BLaER1 treated with 17β-estradiol and CSF1 and Interleukin-3, amounts not matched to agents 10 nM and 100 nM (cell line): ENCODE measurements at regions not wholly inside any gene's neighbourhood (a gene's known extent, or its start where the extent isn't known, plus 50 kb on each side); places are given as distances from the start of the nearest gene placed in this dataset.
A peak's percentile ranks its signal among the peaks of the same experiment; 100 is the strongest.

Source experiments
- H3K27ac ChIP-seq, 11 experiments: shearing (Covaris generic); formaldehyde crosslinking; 2 replicates each; pipeline ENCODE4 v1.8.1; 2022
- H3K27me3 ChIP-seq, 11 experiments: shearing (Covaris generic); formaldehyde crosslinking; 2 replicates each; pipeline ENCODE4 v1.8.1; 2022
- H3K36me3 ChIP-seq, 11 experiments: shearing (Covaris generic); formaldehyde crosslinking; 2 replicates each; pipeline ENCODE4 v1.8.1; 2022
- H3K4me1 ChIP-seq, 10 experiments: shearing (Covaris generic); formaldehyde crosslinking; 2 replicates each; pipeline ENCODE4 v1.8.1; 2022
- H3K4me2 ChIP-seq, 11 experiments: shearing (Covaris generic); formaldehyde crosslinking; 2 replicates each; pipeline ENCODE4 v1.8.1; 2022
- H3K4me3 ChIP-seq, 10 experiments: shearing (Covaris generic); formaldehyde crosslinking; 2 replicates each; pipeline ENCODE4 v1.8.1; 2022
- H3K9ac ChIP-seq, 11 experiments: shearing (Covaris generic); formaldehyde crosslinking; 2 replicates each; pipeline ENCODE4 v1.8.1; 2022
- H3K9me3 ChIP-seq, 11 experiments: shearing (Covaris generic); formaldehyde crosslinking; replicated peaks in 1 of 11; 2 replicates each; pipeline ENCODE4 v1.8.1; 2022
- H4K20me1 ChIP-seq, 11 experiments: shearing (Covaris generic); formaldehyde crosslinking; 2 replicates each; pipeline ENCODE4 v1.8.1; 2022
- Cebpa-rat ChIP-seq, 11 experiments: shearing (Covaris generic); IDR thresholded peaks; 2 replicates each; pipeline ENCODE4 v1.8.1; 2022

- H3K4me3 ChIP-seq: peak overlapping the region in 2 of 10 experiments; percentile 11 to 16; a peak in 3 of 20 replicates
- H3K4me1 ChIP-seq: peaks cover 16 to 43% (median 36%) of the 10 kb centered on the region in 10 experiments; a peak in 19 of 20 replicates
- H3K27ac ChIP-seq: no peak overlapping the region
- H3K27me3 ChIP-seq: no peaks in the 10 kb centered on the region
- H4K20me1 ChIP-seq: no peaks in the 10 kb centered on the region
- peaks cover 26 to 36% (median 30%) of the 10 kb centered on the region in 11 experiments for H3K9me3 ChIP-seq
- no peak overlapping the region for H3K4me2 ChIP-seq
- H3K36me3 ChIP-seq: peaks cover 0 to 18% (median 4%) of the 10 kb centered on the region in 11 experiments; a peak in 5 of 22 replicates
- TF ChIP-seq Cebpa-rat (IDR thresholded peaks at IDR 0.05): no peak
- H3K9ac ChIP-seq: no peak overlapping the region
Measured at GRCh38 chr3:35392187-35392586, 247.1 kb upstream of the ARPP21 start.

DNA sequence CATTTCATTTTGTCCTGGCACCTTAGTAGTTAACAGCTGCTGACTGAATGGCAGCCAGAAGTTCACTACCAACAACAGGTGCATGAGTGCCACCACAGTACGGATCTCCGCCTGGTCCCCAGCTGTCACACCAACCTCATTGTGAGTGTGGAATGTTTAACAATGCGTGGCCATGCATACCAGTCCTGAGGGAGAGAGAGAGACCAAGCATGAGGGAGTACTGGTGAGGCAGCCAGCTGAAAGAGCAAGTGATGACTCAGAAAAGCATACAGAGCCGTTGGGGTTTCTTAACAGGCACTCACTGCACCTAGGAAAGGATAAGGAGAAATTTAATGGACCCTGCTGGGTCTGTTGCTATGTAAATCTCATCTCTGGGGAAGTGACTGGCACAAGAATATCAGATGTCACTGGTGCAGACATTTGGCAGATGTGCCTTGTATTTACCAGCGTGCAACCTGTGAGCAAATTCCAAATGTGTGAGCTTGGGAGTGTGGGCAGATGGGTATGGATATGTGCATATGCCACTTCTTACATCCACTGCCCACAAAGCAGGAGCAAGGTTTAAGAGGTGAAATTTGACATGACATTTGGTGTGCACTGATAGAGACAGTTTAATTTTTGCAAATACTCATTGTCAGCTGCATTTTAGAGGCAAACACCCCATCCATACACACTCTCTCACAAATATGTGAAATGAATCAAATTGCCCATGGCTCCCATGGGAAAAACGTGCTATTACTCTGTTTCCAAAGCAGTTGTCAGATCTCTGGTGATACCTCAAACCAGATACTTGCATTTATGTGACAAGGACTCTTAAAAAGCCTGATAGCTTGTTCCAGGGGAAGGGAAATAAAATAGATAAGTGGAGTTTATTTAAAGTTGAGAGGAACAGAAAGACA, 245.2 kb upstream of the ARPP21 start:
- peaks cover 16 to 44% (median 36%) of the 10 kb centered on the region in 10 experiments; a peak in 19 of 20 replicates for H3K4me1 ChIP-seq
- H3K4me3 ChIP-seq: no peak overlapping the region
- peak overlapping the region in 1 of 11 experiments; percentile 29; a peak in 1 of 22 replicates for H3K9ac ChIP-seq
- H3K36me3 ChIP-seq: peaks cover 0 to 18% (median 4%) of the 10 kb centered on the region in 11 experiments; a peak in 5 of 22 replicates
- H3K27me3 ChIP-seq: no peaks in the 10 kb centered on the region
- H3K27ac ChIP-seq: peak overlapping the region in 4 of 11 experiments; percentile 0 to 67 (median 32); a peak in 3 of 22 replicates
- peak overlapping the region; percentile 4 to 69 (median 51); a peak in 18 of 22 replicates for H3K4me2 ChIP-seq
- H3K9me3 ChIP-seq: peaks cover 26 to 36% (median 30%) of the 10 kb centered on the region in 11 experiments
- no peaks in the 10 kb centered on the region for H4K20me1 ChIP-seq
- TF ChIP-seq Cebpa-rat (IDR thresholded peaks at IDR 0.05): no peak

- peaks cover 16 to 48% (median 32%) of the 10 kb centered on the region in 10 experiments; a peak in 19 of 20 replicates for H3K4me1 ChIP-seq
- TF ChIP-seq Cebpa-rat (IDR thresholded peaks at IDR 0.05): no peak
- H3K36me3 ChIP-seq: peaks cover 0 to 18% (median 4%) of the 10 kb centered on the region in 11 experiments; a peak in 5 of 22 replicates
- H3K4me2 ChIP-seq: peak overlapping the region in 9 of 11 experiments; percentile 8 to 69 (median 55); a peak in 15 of 22 replicates
- H3K27ac ChIP-seq: peak overlapping the region in 1 of 11 experiments; percentile 67; a peak in 2 of 22 replicates
- peaks cover 26 to 36% (median 30%) of the 10 kb centered on the region in 11 experiments for H3K9me3 ChIP-seq
- no peaks in the 10 kb centered on the region for H4K20me1 ChIP-seq
- no peak overlapping the region; a peak in 1 of 22 replicates for H3K9ac ChIP-seq
- H3K27me3 ChIP-seq: no peaks in the 10 kb centered on the region
- no peak overlapping the region for H3K4me3 ChIP-seq
Measured at GRCh38 chr3:35394905-35395304, 244.4 kb upstream of the ARPP21 start.

- Histone ChIP-seq H3K4me3 (no peak overlapping the region), H3K4me1 (peaks cover 0 to 13% (median 0%) of the 10 kb centered on the region in 10 experiments; a peak in 2 of 20 replicates), H3K36me3 (no peaks in the 10 kb centered on the region), H4K20me1 (no peaks in the 10 kb centered on the region), H3K9ac (no peak overlapping the region), H3K27ac (no peak overlapping the region), H3K4me2 (no peak overlapping the region), H3K27me3 (no peaks in the 10 kb centered on the region), H3K9me3 (0 out of 22 replicates have a peak, but pooled peaks cover 0 to 7% (median 0%) of the 10 kb centered on the region in 11 experiments)
- TF ChIP-seq Cebpa-rat (IDR thresholded peaks at IDR 0.05): no peak
Measured at GRCh38 chr3:35401671-35402070, 237.7 kb upstream of the ARPP21 start.

- no peak overlapping the region for H3K27ac ChIP-seq
- no peaks in the 10 kb centered on the region for H3K36me3 ChIP-seq
- no peak overlapping the region for H3K9ac ChIP-seq
- no peak overlapping the region for H3K4me3 ChIP-seq
- no peak overlapping the region for H3K4me2 ChIP-seq
- no peak for TF ChIP-seq Cebpa-rat (IDR thresholded peaks at IDR 0.05)
- H3K27me3 ChIP-seq: no peaks in the 10 kb centered on the region
- H4K20me1 ChIP-seq: no peaks in the 10 kb centered on the region
- peaks cover 0 to 8% (median 0%) of the 10 kb centered on the region in 10 experiments; a peak in 2 of 20 replicates for H3K4me1 ChIP-seq
- no peaks in the 10 kb centered on the region for H3K9me3 ChIP-seq
Measured at GRCh38 chr3:35404571-35404970, 234.8 kb upstream of the ARPP21 start.

DNA sequence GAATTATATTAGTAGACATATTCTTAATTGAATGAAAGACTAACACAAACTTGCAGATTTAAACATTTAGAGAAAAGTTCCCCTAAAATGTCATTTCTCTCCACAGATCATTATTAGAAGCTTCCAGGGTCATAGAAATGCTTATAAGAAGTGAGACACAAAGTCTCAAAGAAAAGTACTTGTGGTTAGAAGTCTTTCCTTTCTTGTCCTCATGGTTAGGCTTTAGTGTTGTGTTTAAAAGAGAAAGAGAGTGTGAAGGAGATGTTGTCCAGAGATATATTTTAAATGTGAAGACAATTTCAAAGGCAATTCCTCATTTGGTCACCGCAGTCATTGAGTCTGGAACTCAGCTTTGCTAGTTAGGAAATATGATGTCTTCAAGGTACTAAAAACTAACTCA, 230.4 kb upstream of the ARPP21 start:
- no peak for TF ChIP-seq Cebpa-rat (IDR thresholded peaks at IDR 0.05)
- Histone ChIP-seq H3K27ac (no peak overlapping the region), H4K20me1 (no peaks in the 10 kb centered on the region)

GRCh38 chr3:35409991-35410390, 229.3 kb upstream of the ARPP21 start:
- Histone ChIP-seq H3K4me1 (no peaks in the 10 kb centered on the region), H3K9me3 (no peaks in the 10 kb centered on the region), H4K20me1 (no peaks in the 10 kb centered on the region), H3K9ac (no peak overlapping the region), H3K4me3 (no peak overlapping the region), H3K27me3 (no peaks in the 10 kb centered on the region), H3K27ac (no peak overlapping the region), H3K4me2 (no peak overlapping the region), H3K36me3 (no peaks in the 10 kb centered on the region)
- TF ChIP-seq Cebpa-rat (IDR thresholded peaks at IDR 0.05): no peak

More for the DNA sequence above, 230.4 kb upstream of the ARPP21 start:
- Histone ChIP-seq H3K9ac (no peak overlapping the region), H3K4me2 (no peak overlapping the region), H3K9me3 (no peaks in the 10 kb centered on the region), H3K36me3 (no peaks in the 10 kb centered on the region), H3K27me3 (no peaks in the 10 kb centered on the region), H3K4me3 (no peak overlapping the region), H3K4me1 (no peaks in the 10 kb centered on the region)

GRCh38 chr3:35413483-35413882, 225.8 kb upstream of the ARPP21 start:
- H3K9me3 ChIP-seq: no peaks in the 10 kb centered on the region
- H3K27ac ChIP-seq: no peak overlapping the region
- H3K4me1 ChIP-seq: no peaks in the 10 kb centered on the region
- no peak overlapping the region for H3K9ac ChIP-seq
- no peak for TF ChIP-seq Cebpa-rat (IDR thresholded peaks at IDR 0.05)
- no peak overlapping the region for H3K4me3 ChIP-seq
- H4K20me1 ChIP-seq: no peaks in the 10 kb centered on the region
- no peaks in the 10 kb centered on the region for H3K36me3 ChIP-seq
- H3K4me2 ChIP-seq: no peak overlapping the region
- no peaks in the 10 kb centered on the region for H3K27me3 ChIP-seq

- Histone ChIP-seq H3K4me2 (no peak overlapping the region), H3K27ac (no peak overlapping the region), H3K9me3 (no peaks in the 10 kb centered on the region), H3K36me3 (no peaks in the 10 kb centered on the region), H3K4me3 (no peak overlapping the region), H3K4me1 (no peaks in the 10 kb centered on the region), H4K20me1 (no peaks in the 10 kb centered on the region), H3K27me3 (no peaks in the 10 kb centered on the region), H3K9ac (no peak overlapping the region)
- no peak for TF ChIP-seq Cebpa-rat (IDR thresholded peaks at IDR 0.05)
Measured at GRCh38 chr3:35417080-35417479, 222.2 kb upstream of the ARPP21 start.
